HG03469 (cell line): ENCODE measurements at regions not wholly inside any gene's neighbourhood (a gene's known extent, or its start where the extent isn't known, plus 50 kb on each side); places are given as distances from the start of the nearest gene placed in this dataset.

Experiments
- ATAC-seq: cut with Tn5 transposase; IDR thresholded peaks from one replicate; pipeline ENCODE4 v1.9.1; 2021; ENCODE audit warnings: mild to moderate bottlenecking, moderate library complexity, moderate number of reproducible peaks; ENCODE audit not compliant: unreplicated experiment

DNA sequence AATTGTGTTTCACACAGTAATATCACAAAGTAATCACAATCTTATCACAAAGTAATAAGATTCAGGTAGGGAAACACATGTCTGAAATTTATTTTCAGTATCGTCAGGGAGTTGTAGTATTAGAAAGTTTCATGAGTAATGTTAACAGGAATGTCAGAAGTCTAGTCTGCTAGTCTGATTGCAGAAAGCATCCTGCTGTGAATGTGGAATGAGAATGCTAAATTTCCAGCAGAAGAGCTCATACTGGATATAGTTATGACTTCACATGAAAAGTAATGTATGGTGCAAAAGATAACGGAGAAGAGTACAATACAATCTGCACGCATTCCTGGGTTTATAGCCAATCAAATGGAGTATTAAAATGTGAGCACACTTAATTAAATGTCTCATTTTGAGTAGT lies 494.7 kb upstream of the SETBP1 start:
- ATAC-seq: no peak

DNA sequence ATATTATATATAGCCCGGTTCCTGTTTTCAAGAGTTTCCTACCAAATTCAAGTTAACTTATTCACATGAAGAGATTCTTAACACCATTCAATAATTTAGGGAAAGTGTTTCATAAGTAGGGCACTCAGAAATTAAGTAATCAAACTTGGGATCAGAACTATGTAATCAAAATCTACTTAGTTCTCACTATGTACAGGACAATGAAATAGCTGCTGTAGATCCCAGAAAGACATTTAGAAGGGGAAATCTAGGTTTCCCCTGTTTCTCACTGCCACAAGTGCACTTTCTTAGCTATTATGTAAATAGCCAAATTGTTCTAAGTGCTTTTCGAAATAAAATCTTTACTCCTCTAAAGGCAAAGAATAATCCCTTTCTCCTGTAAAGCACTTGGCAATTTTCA lies 493.6 kb upstream of the SETBP1 start:
- ATAC-seq: no peak

DNA sequence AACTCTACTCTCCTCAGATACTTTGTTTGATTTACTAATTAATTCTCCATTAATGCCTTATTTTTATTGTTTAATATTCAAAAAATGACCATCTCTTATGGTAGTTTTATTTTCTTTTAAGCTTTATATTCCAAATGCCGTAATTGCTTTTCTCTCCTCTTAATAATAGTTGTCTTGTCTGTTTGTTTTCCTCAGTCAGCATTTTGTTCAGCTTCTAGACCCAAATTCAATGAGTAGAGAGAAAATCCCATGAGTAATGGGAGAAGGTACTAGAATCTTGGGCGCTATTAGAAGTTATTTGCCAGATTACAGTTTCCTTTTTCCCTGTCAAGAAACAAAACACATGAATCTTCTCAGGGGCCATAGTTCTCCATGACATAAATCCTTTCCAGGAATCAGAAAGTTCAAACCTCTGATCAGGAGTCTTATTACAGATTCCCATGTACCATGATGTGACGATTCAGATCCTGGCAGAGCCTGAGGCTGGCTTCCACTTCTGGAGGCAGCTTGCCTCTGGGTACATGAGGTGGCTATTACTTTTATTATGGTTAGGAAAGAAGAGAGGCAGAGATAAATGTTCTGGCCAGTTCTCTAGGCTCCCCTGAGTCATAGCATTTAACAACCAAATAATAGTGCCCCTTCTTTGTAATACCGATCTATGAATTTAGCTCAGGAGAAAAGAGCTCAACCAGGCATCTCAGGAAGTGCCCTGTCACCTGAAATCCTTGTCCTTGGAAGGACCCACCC lies 485.1 kb upstream of the SETBP1 start:
- no peak for ATAC-seq

DNA sequence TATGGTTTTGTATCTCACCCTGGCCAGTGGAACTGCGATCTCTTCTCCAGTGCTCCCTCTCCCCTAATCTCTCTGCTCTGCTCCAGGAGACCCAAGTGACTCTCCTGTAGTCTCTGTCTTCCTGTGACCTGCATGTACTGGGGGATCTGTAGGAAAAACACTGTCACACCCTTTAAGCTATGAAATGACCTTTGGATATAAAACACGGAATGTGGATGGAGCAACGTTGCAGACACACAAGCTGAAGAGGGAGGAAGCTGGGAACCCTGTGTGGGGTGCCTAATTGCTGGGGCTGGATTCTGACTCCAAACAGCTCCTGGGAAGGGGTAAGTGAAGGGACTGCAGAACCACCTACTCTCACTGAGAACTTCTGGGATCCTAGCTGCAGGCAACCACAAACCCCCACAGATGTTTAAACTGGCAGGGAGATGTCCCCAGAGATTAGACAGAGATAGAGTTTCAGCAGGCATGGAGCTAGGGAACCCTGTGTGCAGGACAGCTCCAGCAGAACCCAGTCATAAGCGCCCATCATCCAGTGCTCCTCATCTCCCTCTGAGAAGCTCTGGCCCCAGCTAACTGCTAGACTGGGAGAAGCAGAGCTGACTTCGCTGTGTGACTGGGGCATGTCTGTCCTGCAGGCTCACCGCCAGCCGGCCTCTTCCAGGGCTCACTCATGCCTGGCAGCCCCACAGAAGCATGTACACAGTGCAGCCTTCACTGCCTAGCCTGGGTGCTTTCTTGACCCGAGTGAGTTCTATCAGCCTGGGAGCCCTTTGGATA lies 482.7 kb upstream of the SETBP1 start:
- ATAC-seq: no peak

DNA sequence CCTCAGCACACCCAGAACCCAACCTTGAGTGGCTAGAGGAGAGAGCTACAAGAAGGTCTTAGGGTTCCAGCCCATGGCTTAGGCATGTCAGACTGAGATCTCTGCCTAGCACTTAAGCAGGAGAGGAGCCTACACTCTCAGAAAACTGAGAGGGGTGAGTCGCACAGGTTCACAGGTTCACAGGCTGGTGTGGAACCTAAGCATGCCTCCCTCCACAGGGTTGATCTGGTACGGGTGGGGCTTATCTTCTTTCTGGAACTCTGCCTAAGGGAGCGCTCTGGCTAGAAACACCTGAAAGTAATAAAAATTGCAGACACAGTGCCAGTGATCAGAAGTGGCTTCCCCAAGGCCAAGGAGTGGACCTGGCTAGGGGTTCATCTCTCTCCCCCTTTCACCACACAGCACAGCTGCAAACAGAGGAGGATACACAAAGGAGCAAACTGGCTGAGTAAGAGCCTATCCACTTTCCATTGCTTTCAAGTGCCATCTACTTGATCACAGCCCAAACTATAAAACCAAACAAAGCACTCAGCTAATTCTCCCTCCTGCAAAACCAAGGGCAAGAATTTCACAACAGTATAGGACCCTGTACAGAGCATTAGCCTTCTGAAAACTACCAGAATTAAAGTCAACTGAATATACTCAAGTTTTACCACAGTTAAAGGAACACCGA lies 481.9 kb upstream of the SETBP1 start:
- no peak for ATAC-seq

GRCh38 chr18:44213293-44213692 lies 467.4 kb upstream of the SETBP1 start:
- ATAC-seq: no peak

GRCh38 chr18:44214396-44214795 lies 466.3 kb upstream of the SETBP1 start:
- no peak for ATAC-seq

GRCh38 chr18:44216169-44216568 lies 464.5 kb upstream of the SETBP1 start:
- ATAC-seq: no peak

- ATAC-seq: no peak
These were observed 453.2 kb upstream of the SETBP1 start for GRCh38 chr18:44227501-44227900.

DNA sequence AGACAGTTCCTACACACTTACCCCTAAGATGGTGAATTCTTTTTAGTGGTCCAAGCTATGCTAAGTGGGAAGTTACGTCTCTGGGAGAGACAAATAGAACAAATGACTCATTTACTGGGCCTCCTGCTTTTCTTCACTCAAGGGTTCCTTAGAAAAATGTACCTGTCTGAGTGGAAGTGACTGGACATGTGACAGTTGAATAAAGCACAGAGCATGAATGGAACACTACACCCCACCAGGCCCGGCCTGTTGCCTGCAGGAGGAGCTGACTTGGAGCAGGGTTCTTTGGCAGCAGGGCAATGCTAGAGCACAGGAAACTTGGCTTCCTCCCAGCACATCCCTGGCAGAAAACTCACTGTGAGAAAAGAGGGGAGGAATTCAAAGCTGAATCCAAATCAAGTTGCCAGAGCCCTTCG lies 451.0 kb upstream of the SETBP1 start:
- no peak for ATAC-seq

- ATAC-seq: no peak
These were observed 448.8 kb upstream of the SETBP1 start for GRCh38 chr18:44231936-44232335.

GRCh38 chr18:44232500-44232899 lies 448.2 kb upstream of the SETBP1 start:
- no peak for ATAC-seq

DNA sequence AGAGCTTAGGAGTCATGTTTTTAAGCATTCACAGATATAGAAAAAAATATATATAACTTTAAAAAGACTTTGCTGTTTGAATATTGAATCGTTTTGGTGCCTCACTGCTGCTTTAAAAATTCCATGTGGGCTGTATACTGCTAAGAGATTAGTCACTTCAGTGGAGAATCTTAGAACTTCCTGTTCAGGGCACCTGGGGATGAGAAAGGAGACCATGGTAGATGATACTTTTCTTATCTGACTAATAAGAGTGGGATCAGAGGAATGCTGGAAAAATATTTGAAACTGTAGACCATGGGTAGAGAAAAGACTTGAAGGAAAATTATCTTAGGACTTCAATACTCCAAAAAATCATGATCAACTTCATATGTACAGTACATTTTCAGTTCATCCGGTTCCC lies 442.2 kb upstream of the SETBP1 start:
- no peak for ATAC-seq

DNA sequence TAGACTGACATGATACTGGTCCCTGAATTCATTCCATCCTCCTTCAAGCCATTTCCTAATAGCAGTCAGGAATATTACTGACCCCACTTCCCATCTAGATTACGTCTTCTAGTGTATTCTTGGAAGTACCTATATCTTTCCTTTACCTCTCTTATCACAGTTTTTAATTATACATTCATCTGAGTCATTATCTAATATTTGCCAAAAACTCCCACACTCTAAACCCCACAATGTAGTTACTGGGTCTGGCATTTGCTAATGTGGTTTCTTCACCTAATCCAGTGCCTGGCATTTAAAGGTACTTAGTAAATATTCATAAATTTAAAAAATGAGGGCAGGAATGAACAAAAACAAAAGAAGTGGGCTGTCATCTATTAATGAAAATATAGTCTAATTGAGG lies 441.8 kb upstream of the SETBP1 start:
- no peak for ATAC-seq

DNA sequence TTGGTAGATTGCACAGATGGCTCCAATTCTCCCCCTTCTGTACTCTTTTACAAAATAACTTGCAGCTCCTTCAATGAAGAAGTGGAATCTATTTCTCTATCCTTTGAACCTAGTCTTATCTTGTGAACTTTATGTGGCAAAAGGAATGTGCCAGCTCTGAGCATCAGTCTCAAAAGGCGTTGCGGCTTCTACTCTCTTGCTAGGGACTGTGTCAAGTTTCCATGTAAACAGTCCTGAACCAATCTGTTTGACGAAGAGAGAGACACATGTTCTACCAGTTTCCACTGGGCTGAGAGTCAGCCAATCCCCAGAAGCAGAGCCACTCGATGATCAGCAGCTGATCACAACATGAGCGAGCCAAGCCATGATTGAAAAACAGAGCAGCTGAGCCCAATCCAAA lies 439.7 kb upstream of the SETBP1 start:
- ATAC-seq: no peak

- ATAC-seq: no peak
These were observed 435.7 kb upstream of the SETBP1 start for GRCh38 chr18:44245019-44245418.

- no peak for ATAC-seq
These were observed 434.7 kb upstream of the SETBP1 start for GRCh38 chr18:44246001-44246400.

DNA sequence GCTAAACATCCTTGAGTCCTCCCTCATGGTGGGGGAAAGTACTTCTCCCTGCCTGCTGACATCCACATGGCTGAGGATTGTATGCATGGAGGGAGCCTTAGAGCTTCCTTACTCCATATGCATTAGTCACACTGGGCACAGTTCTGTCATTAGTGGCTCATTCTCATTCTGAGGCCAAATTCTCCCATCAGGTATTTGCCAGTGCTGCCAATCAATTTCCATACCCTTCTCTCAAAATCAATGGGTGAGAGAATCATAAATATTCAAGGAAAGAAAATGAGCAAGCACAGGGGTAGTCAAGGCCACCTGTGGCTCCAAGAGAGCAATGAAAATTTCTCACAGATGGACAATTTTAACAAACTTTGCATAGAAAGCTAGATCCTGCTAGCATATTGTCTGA lies 422.6 kb upstream of the SETBP1 start:
- ATAC-seq: no peak

- ATAC-seq: no peak
These were observed 422.1 kb upstream of the SETBP1 start for GRCh38 chr18:44258576-44258975.

DNA sequence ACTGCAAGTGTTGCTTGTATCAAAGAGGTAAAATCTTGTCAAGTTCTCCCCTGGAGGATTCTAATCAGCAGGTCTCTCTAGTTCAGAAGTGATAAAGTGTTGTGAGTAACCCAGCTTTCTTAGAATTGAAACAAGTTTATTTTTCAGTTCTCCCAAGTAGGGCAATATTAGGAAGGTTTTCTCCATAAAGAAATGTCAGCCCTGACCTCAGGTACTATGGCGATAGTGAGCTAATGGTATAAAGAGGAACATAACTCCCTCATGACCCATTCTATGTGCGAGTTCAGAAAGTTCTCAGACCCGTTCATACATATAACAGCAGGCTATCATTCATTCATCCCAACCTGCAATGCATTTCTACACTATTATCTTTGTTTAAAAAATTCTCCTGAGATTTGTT lies 421.1 kb upstream of the SETBP1 start:
- no peak for ATAC-seq

DNA sequence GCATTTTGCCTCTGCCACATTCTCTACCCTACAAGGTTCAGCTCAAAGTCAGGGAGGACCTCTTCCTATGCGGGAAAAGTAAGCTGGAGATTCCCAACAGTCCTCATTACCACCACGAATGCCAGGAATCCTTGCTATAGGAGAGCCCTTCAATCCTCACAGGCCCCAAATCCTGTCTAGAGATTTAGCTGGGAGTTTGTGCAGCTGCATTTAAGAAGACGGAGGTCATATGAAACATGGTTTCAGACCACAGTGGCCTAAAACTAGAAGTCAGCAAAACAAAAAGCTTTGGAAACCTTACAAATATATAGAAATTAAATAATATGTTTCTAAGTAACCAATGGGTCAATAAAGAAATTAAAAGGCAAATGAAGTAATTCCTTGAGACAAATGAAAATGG lies 415.3 kb upstream of the SETBP1 start:
- no peak for ATAC-seq

DNA sequence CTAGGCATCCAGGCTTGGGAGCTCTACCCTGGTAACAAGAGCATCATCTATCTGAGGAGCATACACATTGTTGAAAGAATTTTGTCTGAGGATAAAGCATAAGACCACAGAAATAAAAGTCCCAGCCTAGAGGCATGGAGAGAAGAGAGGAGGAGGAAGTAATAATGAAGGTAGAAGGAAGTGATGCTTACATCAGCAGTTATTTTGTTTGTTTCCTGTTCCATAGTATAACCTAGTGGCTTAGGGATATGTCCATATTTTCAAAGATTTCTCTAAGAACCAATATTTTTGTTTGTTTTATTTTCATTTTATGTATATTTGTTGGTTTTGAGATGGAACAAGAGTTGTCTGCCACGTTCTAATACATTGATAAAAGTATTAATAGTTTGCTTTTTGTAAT lies 407.4 kb upstream of the SETBP1 start:
- no peak for ATAC-seq
